Tibial nerve (tissue), 4 donors: ENCODE measurements at regions not wholly inside any gene's neighbourhood (a gene's known extent, or its start where the extent isn't known, plus 50 kb on each side); places are given as distances from the start of the nearest gene placed in this dataset.

Source experiments
- DNase-seq, 2 donors: peaks; one replicate each; pipeline ENCODE4 v3.0.0-alpha.2; 2019; ENCODE audit warnings: low spot score in 2 of 2
- H3K27ac ChIP-seq, 4 donors: fragments of 200-600 bp; sonication (generic) in 3 of 4; one replicate each; pipeline ENCODE4 v1.5.1; 2017 to 2019; ENCODE audit warnings: mild to moderate bottlenecking in 1 of 4
- H3K27me3 ChIP-seq, 2 donors: fragments of 200-600 bp; sonication (generic) in 1 of 2; one replicate each; pipeline versions ENCODE4 v1.5.1 to v1.6.0; 2017 to 2019
- H3K36me3 ChIP-seq, 3 donors: fragments of 200-600 bp; sonication (generic); one replicate each; pipeline ENCODE4 v1.5.1; 2018 to 2019
- H3K4me1 ChIP-seq, 4 donors: fragments of 200-600 bp; sonication (generic) in 3 of 4; one replicate each; pipeline ENCODE4 v1.5.1; 2017 to 2019
- H3K4me3 ChIP-seq, 4 donors: fragments of 200-600 bp; sonication (generic) in 3 of 4; one replicate each; pipeline ENCODE4 v1.5.1; 2017 to 2019; ENCODE audit warnings: mild to moderate bottlenecking in 1 of 4, moderate library complexity in 1 of 4
- H3K9me3 ChIP-seq, 4 donors: fragments of 200-600 bp; sonication (generic) in 3 of 4; one replicate each; pipeline ENCODE4 v1.5.1; 2017 to 2019
- EP300 ChIP-seq, 2 donors: sonication (generic); formaldehyde crosslinking; IDR thresholded peaks; one replicate each; pipeline ENCODE4 v1.6.1; 2017; ENCODE audit warnings: antibody characterized with exemption in 2 of 2, mild to moderate bottlenecking in 1 of 2
- POLR2A ChIP-seq, 2 donors: fragments of 450-650 bp; IDR thresholded peaks; one replicate each; pipeline ENCODE4 v1.6.1; 2017; ENCODE audit warnings: antibody characterized with exemption in 2 of 2, mild to moderate bottlenecking in 2 of 2, moderate library complexity in 2 of 2
- WGBS, 2 donors: methylation state at CpG; one replicate each; pipeline ENCODE4 v1.1.5; 2018; 5-methylcytosine and 5-hydroxymethylcytosine counted together
- TF ChIP-seq, protein P1 (sequence below), 5 experiments: fragments of 200-600 bp in 3 of 5; fragments of 450-650 bp in 2 of 5; sonication (generic) in 3 of 5; IDR thresholded peaks; one replicate each; pipeline ENCODE4 v1.5.1; 2016 to 2019; ENCODE audit warnings: antibody characterized with exemption in 5 of 5, mild to moderate bottlenecking in 3 of 5, moderate library complexity in 2 of 5

DNA sequence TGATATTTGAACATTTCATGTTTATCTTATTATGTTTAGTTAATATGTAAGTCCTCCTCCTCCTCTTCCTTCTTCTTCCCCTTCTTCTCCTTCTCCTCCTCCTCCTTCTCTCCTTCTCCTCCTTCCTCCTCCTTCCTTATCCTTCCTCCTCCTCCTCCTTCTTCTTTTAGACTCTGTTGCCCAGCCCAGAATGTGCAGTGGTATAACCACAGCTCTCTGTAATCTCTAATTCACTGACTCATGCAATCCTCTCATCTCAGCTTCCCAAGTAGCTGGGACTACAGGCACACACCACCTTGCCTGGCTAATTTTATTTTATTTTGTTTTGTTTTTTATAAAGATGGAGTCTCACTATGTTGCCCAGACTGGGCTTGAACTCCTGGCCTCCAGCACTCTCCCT lies 83.4 kb upstream of the ODAD2 start:
- H3K36me3 ChIP-seq: peaks cover 0 to 5% (median 0%) of the 10 kb centered on the region in 3 donors
- TF ChIP-seq EP300 (IDR thresholded peaks at IDR 0.05) (no peak), POLR2A (IDR thresholded peaks at IDR 0.05) (no peak)
- TF ChIP-seq, protein P1, sequence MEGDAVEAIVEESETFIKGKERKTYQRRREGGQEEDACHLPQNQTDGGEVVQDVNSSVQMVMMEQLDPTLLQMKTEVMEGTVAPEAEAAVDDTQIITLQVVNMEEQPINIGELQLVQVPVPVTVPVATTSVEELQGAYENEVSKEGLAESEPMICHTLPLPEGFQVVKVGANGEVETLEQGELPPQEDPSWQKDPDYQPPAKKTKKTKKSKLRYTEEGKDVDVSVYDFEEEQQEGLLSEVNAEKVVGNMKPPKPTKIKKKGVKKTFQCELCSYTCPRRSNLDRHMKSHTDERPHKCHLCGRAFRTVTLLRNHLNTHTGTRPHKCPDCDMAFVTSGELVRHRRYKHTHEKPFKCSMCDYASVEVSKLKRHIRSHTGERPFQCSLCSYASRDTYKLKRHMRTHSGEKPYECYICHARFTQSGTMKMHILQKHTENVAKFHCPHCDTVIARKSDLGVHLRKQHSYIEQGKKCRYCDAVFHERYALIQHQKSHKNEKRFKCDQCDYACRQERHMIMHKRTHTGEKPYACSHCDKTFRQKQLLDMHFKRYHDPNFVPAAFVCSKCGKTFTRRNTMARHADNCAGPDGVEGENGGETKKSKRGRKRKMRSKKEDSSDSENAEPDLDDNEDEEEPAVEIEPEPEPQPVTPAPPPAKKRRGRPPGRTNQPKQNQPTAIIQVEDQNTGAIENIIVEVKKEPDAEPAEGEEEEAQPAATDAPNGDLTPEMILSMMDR (IDR thresholded peaks at IDR 0.05): no peak

DNA sequence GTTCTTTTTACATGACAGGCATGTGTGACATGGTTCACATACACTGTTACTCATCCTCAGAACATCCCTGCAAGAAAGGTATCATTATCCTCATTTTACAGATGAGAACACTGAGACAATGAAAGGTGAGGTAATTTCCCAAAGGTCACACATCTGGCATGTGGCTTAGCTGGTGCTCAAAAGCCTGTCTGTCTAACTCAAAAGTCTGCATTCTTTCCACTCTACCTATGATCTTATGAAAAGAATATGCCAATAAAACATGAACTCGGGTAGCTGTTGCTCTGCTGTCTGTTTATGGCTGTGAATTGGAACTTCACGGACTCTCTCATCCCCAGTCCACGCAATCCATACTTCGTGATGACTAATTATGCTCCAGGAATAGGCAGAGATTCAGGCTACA lies 79.0 kb upstream of the ODAD2 start:
- H3K9me3 ChIP-seq: peaks cover 0 to 7% (median 0%) of the 10 kb centered on the region in 4 donors
- TF ChIP-seq, protein P1 (IDR thresholded peaks at IDR 0.05): no peak
- TF ChIP-seq EP300 (IDR thresholded peaks at IDR 0.05) (no peak), POLR2A (IDR thresholded peaks at IDR 0.05) (no peak)
- WGBS, 2 donors: 47 to 65% methylated on average over 4 of the region's 4 CpGs
- DNase-seq: no peak
- peaks cover 0 to 15% (median 0%) of the 10 kb centered on the region in 3 donors for H3K36me3 ChIP-seq
- no peak overlapping the region for H3K27ac ChIP-seq
- no peak overlapping the region for H3K4me3 ChIP-seq
- no peaks in the 10 kb centered on the region for H3K4me1 ChIP-seq
- H3K27me3 ChIP-seq: no peaks in the 10 kb centered on the region

More for the DNA sequence above, 83.4 kb upstream of the ODAD2 start:
- Histone ChIP-seq H3K4me3 (no peak overlapping the region), H3K27me3 (no peaks in the 10 kb centered on the region), H3K9me3 (peaks cover 0 to 2% (median 0%) of the 10 kb centered on the region in 4 donors), H3K4me1 (no peaks in the 10 kb centered on the region), H3K27ac (no peak overlapping the region)
- DNase-seq: no peak

DNA sequence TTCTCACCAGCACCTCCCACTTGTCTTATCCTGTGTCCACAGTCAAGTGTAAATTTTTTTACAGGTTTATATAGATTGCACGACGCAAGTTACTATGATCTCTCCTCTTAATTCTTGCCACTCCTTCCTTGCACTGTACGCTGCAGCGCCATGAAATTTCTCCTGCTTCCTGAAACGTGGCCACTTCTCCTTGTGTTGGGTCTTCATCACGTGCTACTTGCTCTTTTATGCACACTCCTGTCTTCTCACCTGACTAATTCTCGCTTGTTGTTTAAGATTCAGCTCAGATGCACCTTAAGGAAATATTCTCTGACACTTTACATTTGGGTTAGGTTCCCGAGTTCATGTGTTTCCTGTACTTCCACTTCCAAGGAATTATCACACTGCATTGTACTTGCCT lies 76.5 kb upstream of the ODAD2 start:
- no peaks in the 10 kb centered on the region for H3K27me3 ChIP-seq
- no peak overlapping the region for H3K4me3 ChIP-seq
- peaks cover 0 to 7% (median 0%) of the 10 kb centered on the region in 4 donors for H3K9me3 ChIP-seq
- WGBS, 2 donors: 93 to 94% methylated on average over 8 of the region's 8 CpGs
- TF ChIP-seq POLR2A (IDR thresholded peaks at IDR 0.05): no peak
- no peak for TF ChIP-seq EP300 (IDR thresholded peaks at IDR 0.05)
- TF ChIP-seq, protein P1 (IDR thresholded peaks at IDR 0.05): no peak
- DNase-seq: no peak
- H3K36me3 ChIP-seq: peaks cover 0 to 15% (median 0%) of the 10 kb centered on the region in 3 donors
- H3K4me1 ChIP-seq: no peaks in the 10 kb centered on the region
- no peak overlapping the region for H3K27ac ChIP-seq

DNA sequence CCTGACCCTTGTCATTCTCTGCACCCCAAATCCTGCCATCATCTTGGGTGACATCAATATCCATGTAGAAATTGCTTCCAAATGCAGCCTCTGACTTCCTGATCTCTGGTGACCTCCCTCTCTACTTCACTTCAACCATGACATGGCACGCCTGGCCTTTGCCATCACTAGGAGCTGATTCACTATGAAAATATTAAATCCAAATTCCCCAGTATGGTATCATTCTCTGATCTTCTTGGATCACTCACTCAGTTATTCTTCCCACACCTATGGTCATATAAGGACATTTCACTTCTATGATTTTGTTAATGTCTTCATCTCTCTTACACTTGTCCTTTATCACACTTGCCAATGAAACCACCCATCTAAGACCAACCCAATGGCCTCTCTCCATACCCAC lies 73.7 kb upstream of the ODAD2 start:
- WGBS, 2 donors: 95 to 100% methylated on average over 1 of the region's 1 CpG
- Histone ChIP-seq H3K27me3 (no peaks in the 10 kb centered on the region), H3K9me3 (peaks cover 0 to 7% (median 0%) of the 10 kb centered on the region in 4 donors), H3K4me1 (no peaks in the 10 kb centered on the region), H3K4me3 (no peak overlapping the region), H3K36me3 (peaks cover 0 to 30% (median 3%) of the 10 kb centered on the region in 3 donors), H3K27ac (no peak overlapping the region)
- TF ChIP-seq EP300 (IDR thresholded peaks at IDR 0.05) (no peak), POLR2A (IDR thresholded peaks at IDR 0.05) (no peak)
- TF ChIP-seq, protein P1 (IDR thresholded peaks at IDR 0.05): no peak
- DNase-seq: no peak

DNA sequence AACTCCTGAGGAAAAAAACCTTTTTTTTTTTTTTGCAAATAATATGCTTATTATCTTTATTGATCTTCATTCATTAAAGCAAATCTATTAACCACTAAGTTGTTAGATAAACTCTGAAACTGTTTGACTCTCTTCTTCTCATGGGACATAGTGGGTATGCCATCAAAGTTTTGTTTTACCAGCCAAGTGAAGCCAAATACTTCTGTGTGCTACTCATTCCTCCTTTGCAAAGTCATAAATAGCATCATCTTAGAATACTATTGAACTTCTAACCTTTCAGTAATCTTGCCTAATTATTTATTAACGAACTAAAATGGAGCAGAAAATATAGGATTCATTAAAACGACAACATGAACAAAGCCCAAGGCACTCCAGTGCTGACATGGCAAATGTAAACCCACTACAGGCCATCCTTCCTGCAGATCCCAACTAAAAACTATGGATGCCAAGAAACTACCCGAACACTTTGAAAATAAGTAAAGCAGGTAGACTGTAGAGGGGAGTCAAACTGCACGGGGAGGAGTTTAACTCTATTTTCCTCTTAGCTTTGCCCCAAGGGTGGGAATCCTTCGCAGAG lies 61.2 kb upstream of the ODAD2 start:
- no peak for DNase-seq
- no peak for TF ChIP-seq EP300 (IDR thresholded peaks at IDR 0.05)
- TF ChIP-seq POLR2A (IDR thresholded peaks at IDR 0.05): no peak
- TF ChIP-seq, protein P1 (IDR thresholded peaks at IDR 0.05): no peak
- no peaks in the 10 kb centered on the region for H3K27me3 ChIP-seq
- 65 to 71% methylated on average over 5 of the region's 5 CpGs for WGBS, 2 donors
- H3K9me3 ChIP-seq: no peaks in the 10 kb centered on the region
- H3K4me1 ChIP-seq: no peaks in the 10 kb centered on the region
- H3K4me3 ChIP-seq: no peak overlapping the region
- peaks cover 0 to 15% (median 0%) of the 10 kb centered on the region in 3 donors for H3K36me3 ChIP-seq
- no peak overlapping the region for H3K27ac ChIP-seq
